Left cardiac atrium (tissue), 4 donors: ENCODE measurements at regions not wholly inside any gene's neighbourhood (a gene's known extent, or its start where the extent isn't known, plus 50 kb on each side); places are given as distances from the start of the nearest gene placed in this dataset.

ENCODE experiments used
- ATAC-seq, 2 donors: fragments of 200-7000 bp; cut with Tn5 transposase; one replicate each; pipeline ENCODE4 v1.9.1; 2020; ENCODE audit warnings: mild to moderate bottlenecking in 2 of 2, moderate library complexity in 2 of 2
- DNase-seq: peaks from one replicate; pipeline ENCODE4 v3.0.0-alpha.2; 2020
- intact Hi-C, 2 donors: fragments of 100-400 bp; cut with DNase I; formaldehyde crosslinking; loops; one replicate each; pipeline versions ENCODE4 v1.14.1 to v1.15.1; 2022 to 2023
- donor health status: DM: no; HTN: yes; CAD: no.
- donor health status: DM: no; HTN: yes; CAD: no; lungs with severe emphysema.
- donor health status: DM: yes; HTN: yes; CAD: no.
- donor health status: Dilated cardiomyopathy.

DNA sequence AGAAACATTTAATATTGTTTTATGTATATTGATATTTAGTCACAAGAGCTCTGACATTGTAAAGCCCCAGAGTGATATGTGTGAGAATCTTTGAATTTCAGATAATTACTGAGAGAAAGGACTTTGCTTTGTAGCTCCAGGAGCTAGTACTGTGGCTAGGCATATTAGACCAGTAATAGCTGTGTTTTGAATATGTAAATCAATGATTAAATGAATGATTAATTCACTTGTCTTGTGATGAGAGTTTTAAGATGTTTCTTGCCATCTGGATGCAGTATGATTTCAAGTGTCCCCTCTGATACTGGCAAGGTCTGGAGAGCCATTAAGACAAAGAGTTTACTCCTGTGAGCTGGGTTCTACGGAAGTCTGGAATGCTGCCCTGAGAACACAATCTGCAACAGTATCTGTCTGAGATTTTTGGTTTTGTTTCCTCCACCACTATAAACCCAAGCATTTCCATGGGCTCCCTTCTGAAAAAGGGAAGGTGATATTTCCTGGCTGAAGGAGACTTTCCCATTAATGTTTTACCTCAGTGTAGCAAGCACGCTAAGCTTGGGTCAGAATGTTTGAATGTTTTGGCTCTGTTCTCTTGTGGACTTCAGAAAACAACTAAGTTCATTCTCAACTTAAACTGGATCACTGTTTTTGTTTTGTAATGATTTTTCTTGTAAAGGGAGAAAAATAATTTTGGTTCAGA lies 61.3 kb upstream of the BICC1 start:
- intact Hi-C loops = no loop called here
- DNase-seq (no peak), ATAC-seq (no peak)

DNA sequence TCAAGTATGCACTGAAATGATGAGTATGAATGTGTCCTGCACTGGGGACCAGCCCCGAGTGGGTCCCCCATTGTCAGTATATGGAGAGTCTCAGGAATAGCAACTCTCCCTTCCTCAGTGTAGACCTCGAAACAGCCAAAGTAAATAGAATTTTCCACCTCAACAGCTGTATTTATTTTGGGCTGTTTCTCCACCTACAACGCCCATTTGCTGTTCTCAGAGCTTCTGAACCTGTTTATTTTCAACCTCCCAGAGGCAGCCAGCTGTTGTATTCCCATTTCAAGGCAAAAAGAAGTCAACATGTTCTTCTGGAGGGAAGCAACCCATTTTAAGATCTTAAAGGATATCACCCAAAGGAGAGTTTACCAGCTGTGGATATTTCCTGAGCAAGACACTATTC lies 59.6 kb upstream of the BICC1 start:
- DNase-seq (no peak), ATAC-seq (peak in 1 of 2 donors; percentile 55)
- intact Hi-C loops = no loop called here

DNA sequence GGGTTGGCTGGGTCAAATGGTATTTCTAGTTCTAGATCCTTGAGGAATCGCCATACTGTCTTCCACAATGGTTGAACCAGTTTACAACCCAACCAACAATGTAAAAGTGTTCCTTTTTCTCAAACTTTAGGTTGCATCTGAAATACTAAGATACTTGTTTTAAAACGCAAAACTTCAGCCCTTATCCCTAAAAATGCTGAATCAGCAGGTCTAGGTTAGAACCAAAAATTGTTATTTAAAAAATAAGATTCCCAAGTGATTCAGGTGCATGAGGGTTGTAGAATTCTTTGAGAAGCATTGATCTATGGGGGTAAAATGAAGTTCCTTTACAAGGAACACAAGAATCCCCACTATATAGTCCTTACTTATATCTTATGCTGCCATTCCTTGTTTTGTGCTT lies 56.5 kb upstream of the BICC1 start:
- intact Hi-C loops = no loop called here
- ATAC-seq = no peak
- no peak for DNase-seq

DNA sequence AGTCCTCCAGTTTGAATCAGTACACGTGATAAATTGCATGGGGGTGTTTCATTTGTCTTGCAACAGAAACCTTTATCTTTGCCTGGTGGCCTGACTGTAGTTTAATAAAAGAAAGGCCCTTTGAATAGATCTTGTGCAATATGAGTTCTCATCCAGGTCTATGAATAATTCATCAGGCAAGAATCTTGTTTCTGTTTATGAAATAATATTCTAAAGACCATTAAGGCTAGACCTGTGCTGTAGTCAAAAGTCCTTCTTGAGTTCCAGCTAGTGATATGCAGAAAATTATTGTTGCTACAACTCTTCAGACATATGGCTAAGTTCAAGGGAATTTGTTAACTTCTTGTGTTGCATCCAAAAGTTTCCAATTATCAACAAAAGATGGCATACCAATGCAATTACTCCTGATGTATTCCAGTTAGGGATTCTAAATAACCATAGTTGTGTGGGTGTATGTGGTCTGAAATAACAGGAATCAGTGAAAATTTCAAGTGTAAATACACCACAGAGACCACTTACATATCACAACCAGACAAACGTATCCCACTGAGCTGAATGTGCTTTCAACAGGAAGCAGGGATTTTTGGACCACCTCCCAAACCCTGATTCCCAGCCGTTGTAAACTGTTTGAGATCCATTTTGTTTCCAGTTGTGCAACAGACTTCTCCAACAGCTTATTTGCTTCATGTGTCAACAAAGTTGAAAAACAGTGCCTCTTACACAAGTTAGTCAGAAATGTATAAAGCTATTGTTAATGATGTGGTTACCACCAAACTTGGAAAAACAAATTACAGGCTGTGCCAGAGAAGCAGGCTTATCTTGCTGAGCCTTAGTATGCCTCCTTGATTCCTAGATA lies 54.7 kb upstream of the BICC1 start:
- DNase-seq (peak; percentile 52), ATAC-seq (peak; percentile 84 to 85)
- intact Hi-C loops = no loop called here

DNA sequence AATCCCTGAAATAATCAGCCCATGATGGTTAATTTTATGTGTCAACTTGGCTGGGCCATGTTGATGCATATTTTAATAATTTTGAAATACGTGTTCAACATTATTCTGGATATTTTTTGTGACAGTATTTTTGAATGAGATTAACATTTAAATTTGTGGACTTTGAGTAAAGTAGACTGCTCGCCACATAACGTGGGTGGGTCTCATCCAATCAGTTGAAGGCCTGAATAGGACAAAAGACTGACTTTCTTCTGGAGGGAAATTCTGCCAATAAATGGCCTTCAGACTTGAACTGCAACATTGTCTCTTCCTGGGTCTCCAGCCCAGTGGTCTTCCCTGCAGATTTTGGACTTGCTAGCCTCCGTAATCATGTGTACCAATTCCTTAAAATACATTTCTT lies 53.6 kb upstream of the BICC1 start:
- ATAC-seq (no peak), DNase-seq (no peak)
- intact Hi-C loops = no loop called here

DNA sequence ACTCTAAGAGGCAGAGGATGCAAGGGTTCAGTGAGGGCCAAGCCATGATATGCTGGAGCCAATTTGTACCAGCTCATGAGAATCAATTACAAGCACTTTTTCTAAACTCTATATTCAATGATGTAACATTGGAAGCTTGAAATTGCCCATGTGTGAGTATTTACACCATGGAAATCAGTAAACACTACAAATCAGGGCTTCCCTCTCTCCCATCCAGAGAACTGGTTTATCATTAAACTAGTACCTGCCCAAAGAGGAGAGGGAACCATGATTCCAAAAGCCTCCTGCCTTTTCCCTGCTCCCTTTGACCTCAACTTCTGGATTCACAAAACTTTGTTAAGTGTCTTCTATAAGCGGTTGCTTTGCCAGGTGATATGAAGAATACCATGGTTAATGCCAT lies 52.5 kb upstream of the BICC1 start:
- intact Hi-C loops = no loop called here
- DNase-seq = no peak
- no peak for ATAC-seq

DNA sequence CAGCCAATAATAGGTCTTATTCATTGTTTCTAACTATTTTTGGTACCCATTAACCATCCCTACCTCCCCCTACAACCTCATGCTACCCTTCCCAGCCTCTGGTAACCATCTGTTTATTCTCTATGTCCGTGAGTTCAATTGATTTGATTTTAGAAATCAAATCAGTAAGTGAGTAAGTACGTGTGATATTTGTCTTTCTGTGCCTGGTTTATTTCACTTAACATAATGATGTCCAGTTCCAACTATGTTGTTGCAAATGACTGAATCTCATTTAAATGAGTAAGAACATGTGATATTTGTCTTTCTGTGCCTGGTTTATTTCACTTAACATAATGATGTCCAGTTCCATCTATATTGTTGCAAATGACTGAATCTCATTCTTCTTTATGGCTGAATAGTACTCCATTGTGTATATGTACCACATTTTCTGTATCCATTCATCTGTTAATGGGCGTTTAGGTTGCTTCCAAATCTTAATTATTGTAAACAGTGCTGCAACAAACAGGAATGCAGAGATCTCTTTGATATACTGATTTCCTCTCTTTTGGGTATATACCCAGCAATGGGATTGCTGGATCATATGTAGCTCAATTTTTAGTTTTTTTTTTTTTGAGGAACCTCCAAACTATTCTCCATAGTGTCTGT lies 49.7 kb upstream of the BICC1 start:
- DNase-seq = no peak
- intact Hi-C loops = no loop called here
- no peak for ATAC-seq
